Loucy (cell line): ENCODE measurements at regions not wholly inside any gene's neighbourhood (a gene's known extent, or its start where the extent isn't known, plus 50 kb on each side); places are given as distances from the start of the nearest gene placed in this dataset.

Experiments
- H2AFZ ChIP-seq: fragments of 200-600 bp; sonication (generic); 2 replicates; pipeline ENCODE4 v1.6.0; 2016; ENCODE audit warnings: antibody characterized with exemption, mild to moderate bottlenecking, low read length, moderate library complexity
- H3F3A ChIP-seq: fragments of 200-600 bp; 2 replicates; pipeline ENCODE4 v1.6.0; 2016; ENCODE audit warnings: antibody characterized with exemption, low read depth, mild to moderate bottlenecking
- H3K27me3 ChIP-seq: fragments of 200-600 bp; sonication (generic); 2 replicates; pipeline ENCODE4 v1.6.1; 2014; ENCODE audit warnings: low read length, mild to moderate bottlenecking; ENCODE audit not compliant: insufficient read depth, poor library complexity, severe bottlenecking
- H3K36me3 ChIP-seq: fragments of 200-600 bp; sonication (generic); 2 replicates; pipeline ENCODE4 v1.6.1; 2016; ENCODE audit warnings: low read length; ENCODE audit not compliant: insufficient read depth
- H3K4me1 ChIP-seq: fragments of 200-600 bp; sonication (generic); 2 replicates; pipeline ENCODE4 v1.5.1; 2014; ENCODE audit warnings: low read length, mild to moderate bottlenecking; ENCODE audit not compliant: insufficient read depth, poor library complexity, severe bottlenecking
- H3K4me2 ChIP-seq: fragments of 200-600 bp; sonication (generic); 2 replicates; pipeline ENCODE4 v1.6.0; 2014; ENCODE audit warnings: antibody characterized with exemption, low read length, low read depth, mild to moderate bottlenecking; ENCODE audit not compliant: poor library complexity, severe bottlenecking
- H3K4me3 ChIP-seq: fragments of 200-600 bp; sonication (generic); 2 replicates; pipeline ENCODE4 v1.5.1; 2014; ENCODE audit warnings: low read length, mild to moderate bottlenecking, mixed read lengths; ENCODE audit not compliant: poor library complexity, severe bottlenecking
- H3K79me2 ChIP-seq: fragments of 200-600 bp; sonication (generic); 2 replicates; pipeline ENCODE4 v1.6.1; 2014; ENCODE audit warnings: low read length; ENCODE audit not compliant: insufficient read depth
- H3K9ac ChIP-seq: fragments of 200-600 bp; sonication (generic); 2 replicates; pipeline ENCODE4 v1.6.0; 2014; ENCODE audit warnings: mild to moderate bottlenecking, low read depth, low read length, moderate library complexity; ENCODE audit not compliant: poor library complexity, severe bottlenecking
- H3K9me2 ChIP-seq: fragments of 200-600 bp; sonication (generic); replicated peaks from 2 replicates; pipeline ENCODE4 v1.6.1; 2016; ENCODE audit warnings: low read depth, low read length, mixed read lengths
- H3K9me3 ChIP-seq: fragments of 200-600 bp; sonication (generic); 2 replicates; pipeline ENCODE4 v1.6.1; 2014; ENCODE audit warnings: mild to moderate bottlenecking, antibody characterized with exemption, low read length, low read depth; ENCODE audit not compliant: insufficient read depth
- H4K20me1 ChIP-seq: fragments of 200-600 bp; sonication (generic); 2 replicates; pipeline ENCODE4 v1.6.0; 2014; ENCODE audit warnings: antibody characterized with exemption, low read length, mild to moderate bottlenecking; ENCODE audit not compliant: insufficient read depth, poor library complexity, severe bottlenecking
- CTCF ChIP-seq: fragments of 200-600 bp; sonication (generic); conservative IDR thresholded peaks from 2 replicates; pipeline ENCODE4 v1.5.1; 2014; ENCODE audit warnings: mild to moderate bottlenecking, antibody characterized with exemption, low read length
- EZH2phosphoT487 ChIP-seq: fragments of 200-600 bp; IDR thresholded peaks from 2 replicates; pipeline ENCODE4 v1.6.1; 2018; ENCODE audit warnings: antibody characterized with exemption, mild to moderate bottlenecking, moderate library complexity, borderline replicate concordance

- H3K9me2 ChIP-seq, result no peaks in the 10 kb centered on the region
- no peaks in the 10 kb centered on the region for H3F3A ChIP-seq
- no peak overlapping the region for H3K4me3 ChIP-seq
- no peaks in the 10 kb centered on the region for H4K20me1 ChIP-seq
- H3K27me3 ChIP-seq, result no peaks in the 10 kb centered on the region
- H3K79me2 ChIP-seq, result no peaks in the 10 kb centered on the region
- no peak for TF ChIP-seq EZH2phosphoT487
- no peak for TF ChIP-seq CTCF
- H3K9me3 ChIP-seq, result no peaks in the 10 kb centered on the region
- no peak overlapping the region for H2AFZ ChIP-seq
- H3K36me3 ChIP-seq, result no peaks in the 10 kb centered on the region
- no peak overlapping the region for H3K9ac ChIP-seq
- no peaks in the 10 kb centered on the region for H3K4me1 ChIP-seq
- H3K4me2 ChIP-seq, result no peak overlapping the region
Measured at GRCh38 chr9:6086006-6086655, 70.7 kb upstream of the RANBP6 start.

- Histone ChIP-seq H3K4me1 (no peaks in the 10 kb centered on the region), H3K36me3 (no peaks in the 10 kb centered on the region), H3K9me3 (no peaks in the 10 kb centered on the region), H4K20me1 (no peaks in the 10 kb centered on the region), H3K9ac (no peak overlapping the region), H3F3A (no peaks in the 10 kb centered on the region), H3K27me3 (no peaks in the 10 kb centered on the region), H2AFZ (no peak overlapping the region), H3K9me2 (no peaks in the 10 kb centered on the region), H3K79me2 (no peaks in the 10 kb centered on the region), H3K4me2 (no peak overlapping the region), H3K4me3 (no peak overlapping the region)
- TF ChIP-seq CTCF, result no peak
- TF ChIP-seq EZH2phosphoT487, result no peak
Measured at GRCh38 chr9:6080154-6080716, 64.8 kb upstream of the RANBP6 start.

GRCh38 chr9:6079386-6079785 lies 64.0 kb upstream of the RANBP6 start:
- H3K9me3 ChIP-seq, result no peaks in the 10 kb centered on the region
- H3K4me1 ChIP-seq, result no peaks in the 10 kb centered on the region
- no peak overlapping the region for H3K4me2 ChIP-seq
- H3K27me3 ChIP-seq, result no peaks in the 10 kb centered on the region
- no peak overlapping the region for H3K4me3 ChIP-seq
- H3K36me3 ChIP-seq, result no peaks in the 10 kb centered on the region
- H3F3A ChIP-seq, result no peaks in the 10 kb centered on the region
- TF ChIP-seq CTCF, result no peak
- no peak for TF ChIP-seq EZH2phosphoT487
- no peaks in the 10 kb centered on the region for H3K79me2 ChIP-seq
- no peaks in the 10 kb centered on the region for H3K9me2 ChIP-seq
- no peak overlapping the region for H3K9ac ChIP-seq
- no peak overlapping the region for H2AFZ ChIP-seq
- no peaks in the 10 kb centered on the region for H4K20me1 ChIP-seq
